PC-3 (cell line): ENCODE measurements at regions not wholly inside any gene's neighbourhood (a gene's known extent, or its start where the extent isn't known, plus 50 kb on each side); places are given as distances from the start of the nearest gene placed in this dataset.

Experiments used
- EZH2 ChIP-seq: fragments of 300-600 bp; sonication (generic); IDR thresholded peaks from one replicate; pipeline ENCODE4 v1.6.1; 2017; ENCODE audit warnings: antibody characterized with exemption, mild to moderate bottlenecking, low read length; ENCODE audit not compliant: unreplicated experiment
- EZH2phosphoT487 ChIP-seq: fragments of 300-600 bp; sonication (generic); IDR thresholded peaks from 2 replicates; pipeline ENCODE4 v1.6.1; 2018; ENCODE audit warnings: mild to moderate bottlenecking, antibody characterized with exemption, low read length, borderline replicate concordance
- TF ChIP-seq, protein P1 (sequence below): fragments of 300-600 bp; sonication (generic); conservative IDR thresholded peaks from 2 replicates; pipeline ENCODE4 v1.5.1; 2017; ENCODE audit warnings: antibody characterized with exemption, low read depth, mild to moderate bottlenecking, low read length

DNA sequence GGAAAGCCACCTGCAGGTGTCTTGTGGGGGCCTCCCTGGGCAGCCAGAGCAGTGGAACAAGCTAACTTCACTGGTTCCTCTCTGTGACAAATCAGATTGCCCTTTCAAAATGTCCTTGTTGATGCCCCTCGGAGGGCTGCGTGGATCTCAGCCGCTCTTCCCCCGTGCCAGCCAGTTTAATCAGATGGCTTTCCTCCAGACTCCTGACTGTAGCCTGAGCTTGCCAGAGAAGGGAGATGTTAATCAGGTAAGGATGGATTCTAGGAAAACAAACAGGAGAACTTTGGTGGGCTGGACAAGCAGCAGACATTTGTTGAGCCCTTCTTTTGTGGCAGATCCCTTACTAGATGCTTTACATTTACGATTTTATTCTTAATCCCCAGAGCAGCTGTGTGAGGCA lies 88.2 kb downstream of the DMRTA2 start:
- TF ChIP-seq, protein P1, sequence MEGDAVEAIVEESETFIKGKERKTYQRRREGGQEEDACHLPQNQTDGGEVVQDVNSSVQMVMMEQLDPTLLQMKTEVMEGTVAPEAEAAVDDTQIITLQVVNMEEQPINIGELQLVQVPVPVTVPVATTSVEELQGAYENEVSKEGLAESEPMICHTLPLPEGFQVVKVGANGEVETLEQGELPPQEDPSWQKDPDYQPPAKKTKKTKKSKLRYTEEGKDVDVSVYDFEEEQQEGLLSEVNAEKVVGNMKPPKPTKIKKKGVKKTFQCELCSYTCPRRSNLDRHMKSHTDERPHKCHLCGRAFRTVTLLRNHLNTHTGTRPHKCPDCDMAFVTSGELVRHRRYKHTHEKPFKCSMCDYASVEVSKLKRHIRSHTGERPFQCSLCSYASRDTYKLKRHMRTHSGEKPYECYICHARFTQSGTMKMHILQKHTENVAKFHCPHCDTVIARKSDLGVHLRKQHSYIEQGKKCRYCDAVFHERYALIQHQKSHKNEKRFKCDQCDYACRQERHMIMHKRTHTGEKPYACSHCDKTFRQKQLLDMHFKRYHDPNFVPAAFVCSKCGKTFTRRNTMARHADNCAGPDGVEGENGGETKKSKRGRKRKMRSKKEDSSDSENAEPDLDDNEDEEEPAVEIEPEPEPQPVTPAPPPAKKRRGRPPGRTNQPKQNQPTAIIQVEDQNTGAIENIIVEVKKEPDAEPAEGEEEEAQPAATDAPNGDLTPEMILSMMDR: no peak
- TF ChIP-seq EZH2 (no peak), EZH2phosphoT487 (no peak)
